GM21529 (cell line): ENCODE measurements at regions not wholly inside any gene's neighbourhood (a gene's known extent, or its start where the extent isn't known, plus 50 kb on each side); places are given as distances from the start of the nearest gene placed in this dataset.

Experiments
- ATAC-seq: cut with Tn5 transposase; IDR thresholded peaks from one replicate; pipeline ENCODE4 v1.9.1; 2021; ENCODE audit not compliant: unreplicated experiment

GRCh38 chr12:23168459-23168858 is 543.5 kb downstream of the ETNK1 start:
- no peak for ATAC-seq

- no peak for ATAC-seq
Observed at GRCh38 chr12:23169012-23169695, 544.2 kb downstream of the ETNK1 start.

GRCh38 chr12:23169696-23170013 is 544.7 kb downstream of the ETNK1 start:
- no peak for ATAC-seq

- ATAC-seq, result no peak
Observed at GRCh38 chr12:23174917-23175316, 549.9 kb downstream of the ETNK1 start.

GRCh38 chr12:23185346-23185745 is 560.4 kb downstream of the ETNK1 start:
- no peak for ATAC-seq

GRCh38 chr12:23186950-23187349 is 562.0 kb downstream of the ETNK1 start:
- no peak for ATAC-seq

GRCh38 chr12:23193552-23193951 is 568.6 kb downstream of the ETNK1 start:
- ATAC-seq, result no peak

GRCh38 chr12:23197266-23197665 is 572.3 kb downstream of the ETNK1 start:
- no peak for ATAC-seq

GRCh38 chr12:23202728-23203127 is 577.8 kb downstream of the ETNK1 start:
- ATAC-seq, result no peak

- ATAC-seq, result peak; percentile 97
Observed at GRCh38 chr12:23204933-23205778, 580.2 kb downstream of the ETNK1 start.

GRCh38 chr12:23209793-23210192 is 584.8 kb downstream of the ETNK1 start:
- no peak for ATAC-seq

GRCh38 chr12:23210573-23210972 is 585.6 kb downstream of the ETNK1 start:
- no peak for ATAC-seq

- ATAC-seq, result no peak
Observed at GRCh38 chr12:23211384-23212320, 586.7 kb downstream of the ETNK1 start.

GRCh38 chr12:23217158-23217557 is 592.2 kb downstream of the ETNK1 start:
- no peak for ATAC-seq

GRCh38 chr12:23217667-23218066 is 592.7 kb downstream of the ETNK1 start:
- ATAC-seq, result no peak

GRCh38 chr12:23221066-23221465 is 596.1 kb downstream of the ETNK1 start:
- ATAC-seq, result no peak

GRCh38 chr12:23221926-23222325 is 597.0 kb downstream of the ETNK1 start:
- no peak for ATAC-seq

GRCh38 chr12:23222801-23223200 is 597.8 kb downstream of the ETNK1 start:
- ATAC-seq, result no peak

- ATAC-seq, result no peak
Observed at GRCh38 chr12:23228101-23228500, 603.1 kb downstream of the ETNK1 start.

- no peak for ATAC-seq
Observed at GRCh38 chr12:23230899-23231298, 605.9 kb downstream of the ETNK1 start.

GRCh38 chr12:23236066-23236780 is 611.3 kb downstream of the ETNK1 start:
- ATAC-seq, result no peak
